Non-pigmented ciliary epithelial cell (primary cell): ENCODE measurements at regions not wholly inside any gene's neighbourhood (a gene's known extent, or its start where the extent isn't known, plus 50 kb on each side); places are given as distances from the start of the nearest gene placed in this dataset.

Experiments
- DNase-seq: peaks from one replicate; pipeline ENCODE4 v3.0.0-alpha.2; 2010; ENCODE audit warnings: low read depth

GRCh38 chr1:232278925-232279324 lies 351.0 kb downstream of the SIPA1L2 start:
- DNase-seq = no peak

- DNase-seq = no peak
These were observed 353.3 kb downstream of the SIPA1L2 start for GRCh38 chr1:232276651-232277050.

GRCh38 chr1:232274999-232275710 lies 354.8 kb downstream of the SIPA1L2 start:
- DNase-seq = no peak

GRCh38 chr1:232274236-232274855 lies 355.6 kb downstream of the SIPA1L2 start:
- no peak for DNase-seq

GRCh38 chr1:232273011-232273410 lies 356.9 kb downstream of the SIPA1L2 start:
- DNase-seq = no peak

- DNase-seq = no peak
These were observed 357.8 kb downstream of the SIPA1L2 start for GRCh38 chr1:232271991-232272589.

- DNase-seq = no peak
These were observed 358.6 kb downstream of the SIPA1L2 start for GRCh38 chr1:232271299-232271698.

- no peak for DNase-seq
These were observed 359.9 kb downstream of the SIPA1L2 start for GRCh38 chr1:232269988-232270387.

- DNase-seq = no peak
These were observed 361.9 kb downstream of the SIPA1L2 start for GRCh38 chr1:232267837-232268598.

- no peak for DNase-seq
These were observed 362.7 kb downstream of the SIPA1L2 start for GRCh38 chr1:232267092-232267836.

- no peak for DNase-seq
These were observed 366.5 kb downstream of the SIPA1L2 start for GRCh38 chr1:232263452-232263851.

- DNase-seq = no peak
These were observed 366.9 kb downstream of the SIPA1L2 start for GRCh38 chr1:232262991-232263390.

- no peak for DNase-seq
These were observed 369.1 kb downstream of the SIPA1L2 start for GRCh38 chr1:232260861-232261260.

GRCh38 chr1:232260045-232260444 lies 369.9 kb downstream of the SIPA1L2 start:
- no peak for DNase-seq

GRCh38 chr1:232259333-232259732 lies 370.6 kb downstream of the SIPA1L2 start:
- no peak for DNase-seq

- DNase-seq = no peak
These were observed 377.3 kb downstream of the SIPA1L2 start for GRCh38 chr1:232252546-232253118.

GRCh38 chr1:232250838-232251237 lies 379.1 kb downstream of the SIPA1L2 start:
- no peak for DNase-seq

GRCh38 chr1:232249861-232250777 lies 379.8 kb downstream of the SIPA1L2 start:
- no peak for DNase-seq

GRCh38 chr1:232249339-232249738 lies 380.6 kb downstream of the SIPA1L2 start:
- no peak for DNase-seq

GRCh38 chr1:232248276-232248820 lies 381.6 kb downstream of the SIPA1L2 start:
- no peak for DNase-seq
